HG03575 (cell line): ENCODE measurements at regions not wholly inside any gene's neighbourhood (a gene's known extent, or its start where the extent isn't known, plus 50 kb on each side); places are given as distances from the start of the nearest gene placed in this dataset.
"Not testable (repeated sequence)": the region's sequence is repeated elsewhere in the genome, so short reads cannot be mapped to it uniquely, and the experiment has no call there.

ENCODE experiments used
- ATAC-seq: cut with Tn5 transposase; IDR thresholded peaks from one replicate; pipeline ENCODE4 v1.9.1; 2021; ENCODE audit not compliant: unreplicated experiment, insufficient number of reproducible peaks, low FRiP score; ENCODE audit errors: extremely low read depth

- no peak for ATAC-seq
These were observed 222.8 kb downstream of the RMST start for GRCh38 chr12:97685360-97685759.

DNA sequence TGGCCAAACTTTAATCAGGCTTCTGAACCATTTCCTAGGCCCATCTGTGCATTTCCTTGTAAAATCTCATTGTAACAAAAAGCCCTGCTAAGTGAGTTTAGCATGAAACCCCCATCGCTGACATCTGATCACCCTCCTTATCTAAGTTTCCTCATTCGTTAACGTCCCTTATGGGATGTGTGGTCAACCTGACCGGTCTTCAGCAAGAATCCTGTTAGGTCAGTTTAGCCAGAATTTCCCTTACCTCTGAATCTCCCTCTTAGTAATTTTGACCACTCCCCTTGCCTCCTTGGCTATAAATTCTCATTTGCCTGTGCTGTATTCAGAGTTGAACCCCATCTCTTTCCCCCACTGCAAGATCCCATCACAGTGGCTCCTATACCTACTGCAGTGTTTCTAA is 239.3 kb downstream of the RMST start:
- no peak for ATAC-seq

GRCh38 chr12:97711392-97711791 is 248.8 kb downstream of the RMST start:
- ATAC-seq = no peak

DNA sequence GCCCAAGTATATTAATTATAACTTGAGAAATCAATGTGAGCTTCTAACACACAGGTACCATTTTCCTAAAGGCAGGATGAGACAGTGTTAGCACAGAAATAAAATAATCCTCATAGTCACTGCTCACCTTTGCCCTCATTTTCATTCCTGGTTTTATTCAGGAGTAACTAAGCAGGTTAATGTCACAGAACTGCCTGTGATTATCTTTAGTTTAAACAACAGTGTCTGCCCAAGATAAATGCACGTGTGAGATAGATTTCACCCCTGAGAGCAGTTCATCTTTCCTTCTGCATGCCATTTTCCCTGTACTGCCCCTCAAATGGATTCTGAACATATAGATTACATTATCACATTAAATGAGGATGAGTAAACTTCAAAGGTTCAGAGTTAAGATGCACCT is 250.7 kb downstream of the RMST start:
- no peak for ATAC-seq

- no peak for ATAC-seq
These were observed 251.5 kb downstream of the RMST start for GRCh38 chr12:97714107-97714563.

GRCh38 chr12:97716356-97716755 is 253.8 kb downstream of the RMST start:
- ATAC-seq = no peak

GRCh38 chr12:97723801-97724200 is 261.2 kb downstream of the RMST start:
- not testable (repeated sequence) for ATAC-seq

DNA sequence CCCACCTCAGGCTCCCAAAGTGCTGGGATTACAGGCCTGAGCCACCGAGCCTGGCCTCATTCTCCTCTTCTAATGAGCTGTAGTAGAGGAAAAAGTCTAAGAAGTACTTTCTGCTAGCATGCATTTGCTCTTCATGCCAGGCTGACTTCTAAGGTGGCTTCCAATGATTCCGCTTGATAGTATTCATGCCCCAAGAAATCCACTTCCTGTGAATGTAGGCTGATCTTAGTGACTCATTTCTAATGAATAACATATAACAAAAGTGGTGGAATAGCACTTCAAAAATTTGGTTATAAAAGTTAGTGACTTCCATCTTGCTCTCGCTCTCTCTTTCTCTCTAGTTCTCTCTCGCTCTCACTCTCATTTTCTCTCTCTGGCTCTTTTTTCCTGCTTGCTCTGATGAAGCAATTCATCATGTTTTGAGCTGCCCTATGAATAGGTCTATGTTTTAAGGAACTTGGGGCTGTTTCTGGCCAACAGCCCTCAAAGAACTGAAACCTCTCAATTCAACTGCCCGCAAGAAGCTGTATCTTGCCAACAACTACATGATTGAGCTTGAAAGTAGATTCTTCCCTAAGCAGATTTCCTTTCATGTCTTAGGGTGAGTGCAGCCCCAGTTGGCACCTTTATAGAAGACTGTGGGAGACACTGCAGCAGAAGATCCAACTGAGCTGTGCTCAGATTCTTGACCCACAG is 282.9 kb downstream of the RMST start:
- ATAC-seq = no peak

- no peak for ATAC-seq
These were observed 285.7 kb downstream of the RMST start for GRCh38 chr12:97748298-97748697.

- ATAC-seq = no peak
These were observed 289.1 kb downstream of the RMST start for GRCh38 chr12:97751704-97752103.

- no peak for ATAC-seq
These were observed 289.5 kb downstream of the RMST start for GRCh38 chr12:97752129-97752528.

GRCh38 chr12:97753332-97753731 is 290.7 kb downstream of the RMST start:
- ATAC-seq = no peak

- no peak for ATAC-seq
These were observed 291.7 kb downstream of the RMST start for GRCh38 chr12:97754306-97754705.

GRCh38 chr12:97756066-97756666 is 293.6 kb downstream of the RMST start:
- ATAC-seq = no peak

- no peak for ATAC-seq
These were observed 294.1 kb downstream of the RMST start for GRCh38 chr12:97756741-97757140.

GRCh38 chr12:97757481-97758193 is 295.0 kb downstream of the RMST start:
- no peak for ATAC-seq

DNA sequence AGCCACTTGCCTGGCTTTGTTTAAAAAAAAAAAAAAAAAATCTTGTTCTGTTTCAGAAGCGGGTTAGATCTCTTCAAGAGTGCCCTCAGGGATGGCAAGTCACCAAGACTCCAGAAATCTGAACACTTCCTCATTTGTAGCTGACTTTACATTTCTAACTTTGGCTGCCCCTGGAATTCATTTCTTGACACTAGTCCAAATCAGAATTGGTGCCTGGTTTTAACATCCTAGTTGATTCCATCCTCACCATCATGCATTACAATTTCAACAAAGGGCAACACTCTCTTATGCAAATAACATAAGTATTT is 295.5 kb downstream of the RMST start:
- no peak for ATAC-seq

GRCh38 chr12:97758586-97758985 is 296.0 kb downstream of the RMST start:
- ATAC-seq = no peak

- no peak for ATAC-seq
These were observed 298.0 kb downstream of the RMST start for GRCh38 chr12:97760601-97761000.

DNA sequence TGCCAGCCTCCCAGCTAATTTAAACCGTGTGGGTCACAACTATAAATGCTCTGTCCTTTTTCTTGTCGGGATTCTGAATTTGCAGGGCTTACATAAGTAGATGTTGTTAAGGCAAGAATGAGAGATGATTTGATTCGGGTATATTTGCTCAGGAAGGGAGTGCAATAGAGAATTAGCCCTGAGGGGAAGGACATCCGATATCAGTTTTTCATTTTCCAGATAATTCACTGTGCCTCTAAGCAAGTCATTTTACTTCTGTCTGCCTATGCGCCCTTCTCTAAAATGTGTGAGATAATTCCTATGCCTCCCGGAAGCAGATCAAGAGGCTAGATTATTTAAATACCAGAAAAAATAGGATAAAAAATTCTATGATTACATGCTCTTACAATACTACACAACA is 300.5 kb downstream of the RMST start:
- ATAC-seq = no peak
